Mesendoderm (in vitro differentiated cells): ENCODE measurements at regions not wholly inside any gene's neighbourhood (a gene's known extent, or its start where the extent isn't known, plus 50 kb on each side); places are given as distances from the start of the nearest gene placed in this dataset.
"Not testable (repeated sequence)": the region's sequence is repeated elsewhere in the genome, so short reads cannot be mapped to it uniquely, and the experiment has no call there.

ENCODE experiments used
- DNase-seq: peaks from one replicate; pipeline ENCODE4 v3.0.0; 2013
- H2AK5ac ChIP-seq: 2 replicates; pipeline ENCODE4 v1.6.1; 2013; ENCODE audit warnings: low read length, inconsistent platforms
- H2BK120ac ChIP-seq: 2 replicates; pipeline ENCODE4 v1.6.1; 2013; ENCODE audit warnings: low read depth, mild to moderate bottlenecking, low read length, moderate library complexity, mixed read lengths
- H2BK15ac ChIP-seq: replicated peaks from 2 replicates; pipeline ENCODE4 v1.6.1; 2013; ENCODE audit warnings: low read depth, mild to moderate bottlenecking, moderate library complexity
- H2BK5ac ChIP-seq: 2 replicates; pipeline ENCODE4 v1.6.1; 2013; ENCODE audit warnings: low read length, inconsistent platforms
- H3K18ac ChIP-seq: 2 replicates; pipeline ENCODE4 v1.6.1; 2013; ENCODE audit warnings: mild to moderate bottlenecking, low read length, mixed read lengths
- H3K23ac ChIP-seq: one replicate; pipeline ENCODE4 v1.6.1; 2013; ENCODE audit warnings: low read length
- H3K27ac ChIP-seq: 2 replicates; pipeline ENCODE4 v1.5.1; 2013; ENCODE audit warnings: low read depth, mild to moderate bottlenecking, inconsistent platforms, low read length, moderate library complexity
- H3K27me3 ChIP-seq: 2 replicates; pipeline ENCODE4 v1.6.1; 2013; ENCODE audit warnings: low read length, control low read depth, mild to moderate bottlenecking, inconsistent platforms; ENCODE audit not compliant: insufficient read depth, poor library complexity
- H3K36me3 ChIP-seq: 2 replicates; pipeline ENCODE4 v1.6.1; 2013; ENCODE audit warnings: low read length, inconsistent platforms; ENCODE audit not compliant: control insufficient read depth, insufficient read depth
- H3K4ac ChIP-seq: one replicate; pipeline ENCODE4 v1.6.1; 2013; ENCODE audit warnings: low read depth, mild to moderate bottlenecking, low read length, moderate library complexity
- H3K4me1 ChIP-seq: 2 replicates; pipeline ENCODE4 v1.6.1; 2013; ENCODE audit warnings: low read depth, low read length, inconsistent platforms; ENCODE audit not compliant: control insufficient read depth
- H3K4me2 ChIP-seq: 2 replicates; pipeline ENCODE4 v1.6.1; 2013; ENCODE audit warnings: low read length
- H3K4me3 ChIP-seq: 2 replicates; pipeline ENCODE4 v1.5.1; 2013; ENCODE audit warnings: mild to moderate bottlenecking, low read length
- H3K56ac ChIP-seq: one replicate; pipeline ENCODE4 v1.6.1; 2013; ENCODE audit warnings: low read length
- H3K79me1 ChIP-seq: 2 replicates; pipeline ENCODE4 v1.6.1; 2013; ENCODE audit warnings: low read length, inconsistent platforms
- H3K79me2 ChIP-seq: 2 replicates; pipeline ENCODE4 v1.6.1; 2013; ENCODE audit warnings: mild to moderate bottlenecking, low read length; ENCODE audit not compliant: control insufficient read depth, insufficient read depth
- H3K9ac ChIP-seq: 2 replicates; pipeline ENCODE4 v1.6.1; 2013; ENCODE audit warnings: low read length, inconsistent platforms
- H4K5ac ChIP-seq: one replicate; pipeline ENCODE4 v1.6.1; 2013; ENCODE audit warnings: low read length
- H4K8ac ChIP-seq: one replicate; pipeline ENCODE4 v1.6.1; 2013; ENCODE audit warnings: low read depth, mild to moderate bottlenecking, control low read depth, low read length, moderate library complexity
- WGBS: extraction: QIAGEN DNeasy Blood & Tissue Kit; methylation state at CpG from one replicate; pipeline ENCODE4 v1.1.7; 2013; ENCODE audit warnings: low lambda C conversion rate, missing lambda C conversion rate; ENCODE audit not compliant: insufficient coverage; ENCODE audit errors: extremely low coverage; 5-methylcytosine and 5-hydroxymethylcytosine counted together

DNA sequence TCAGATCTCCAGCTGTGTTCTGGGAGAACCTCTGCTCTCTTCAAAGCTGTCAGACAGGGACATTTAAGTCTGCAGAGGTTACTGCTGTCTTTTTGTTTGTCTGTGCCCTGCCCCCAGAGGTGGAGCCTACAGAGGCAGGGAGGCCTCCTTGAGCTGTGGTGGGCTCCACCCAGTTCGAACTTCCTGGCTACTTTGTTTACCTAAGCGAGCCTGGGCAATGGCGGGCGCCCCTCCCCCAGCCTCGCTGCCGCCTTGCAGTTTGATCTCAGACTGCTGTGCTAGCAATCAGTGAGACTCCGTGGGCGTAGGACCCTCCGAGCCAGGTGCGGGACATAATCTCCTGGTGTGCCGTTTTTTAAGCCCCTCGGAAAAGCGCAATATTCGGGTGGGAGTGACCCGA lies 171.2 kb downstream of the RBMX2 start:
- WGBS = no CpG with 5 or more reads among the region's 15 CpGs
- H3K27ac ChIP-seq, H4K5ac ChIP-seq, H3K4me1 ChIP-seq, DNase-seq, H3K4ac ChIP-seq, H3K79me2 ChIP-seq, H2AK5ac ChIP-seq, H3K4me2 ChIP-seq, H3K79me1 ChIP-seq, H3K23ac ChIP-seq, H3K56ac ChIP-seq, H3K4me3 ChIP-seq, H2BK5ac ChIP-seq, H2BK15ac ChIP-seq, H3K18ac ChIP-seq, H2BK120ac ChIP-seq, H3K27me3 ChIP-seq, H3K36me3 ChIP-seq, H3K9ac ChIP-seq, H4K8ac ChIP-seq: not testable (repeated sequence)
